H1 (cell line): ENCODE measurements at regions not wholly inside any gene's neighbourhood (a gene's known extent, or its start where the extent isn't known, plus 50 kb on each side); places are given as distances from the start of the nearest gene placed in this dataset.

Experiments
- BACH1 ChIP-seq: IDR thresholded peaks from 2 replicates; pipeline ENCODE4 v1.6.1; 2012; ENCODE audit warnings: low read length, improper control_type of control experiment
- SIX5 ChIP-seq: IDR thresholded peaks from 2 replicates; pipeline ENCODE4 v1.6.1; 2011; ENCODE audit warnings: mild to moderate bottlenecking, low read depth, low read length

- no peak for TF ChIP-seq BACH1
- no peak for TF ChIP-seq SIX5
Measured at GRCh38 chr13:91278291-91278690, 69.2 kb upstream of the MIR17HG start (continued).
